ENCODE measurements at regions not wholly inside any gene's neighbourhood (a gene's known extent, or its start where the extent isn't known, plus 50 kb on each side); places are given as distances from the start of the nearest gene placed in this dataset.

DNA sequence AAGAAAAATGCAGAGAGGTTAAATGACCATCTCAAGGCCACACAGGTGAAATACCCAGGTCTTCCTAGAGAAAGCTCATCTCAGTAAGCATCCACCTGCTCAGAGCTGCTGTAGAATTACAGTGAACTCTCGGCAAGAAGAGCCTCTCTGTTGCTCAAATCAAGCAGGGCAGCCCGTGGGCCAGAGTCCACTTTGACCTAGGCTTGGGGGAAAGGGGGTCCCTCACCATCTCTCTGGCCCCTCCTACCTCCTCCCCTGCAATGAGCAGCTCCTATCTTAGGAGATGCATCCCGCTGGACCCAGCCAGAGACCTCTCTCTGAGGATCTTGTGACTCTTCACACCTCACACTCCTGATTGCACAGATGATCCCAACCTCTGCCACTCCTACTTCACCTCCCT is 364.7 kb downstream of the PTPRU start:
- TF ChIP-seq, protein P1, sequence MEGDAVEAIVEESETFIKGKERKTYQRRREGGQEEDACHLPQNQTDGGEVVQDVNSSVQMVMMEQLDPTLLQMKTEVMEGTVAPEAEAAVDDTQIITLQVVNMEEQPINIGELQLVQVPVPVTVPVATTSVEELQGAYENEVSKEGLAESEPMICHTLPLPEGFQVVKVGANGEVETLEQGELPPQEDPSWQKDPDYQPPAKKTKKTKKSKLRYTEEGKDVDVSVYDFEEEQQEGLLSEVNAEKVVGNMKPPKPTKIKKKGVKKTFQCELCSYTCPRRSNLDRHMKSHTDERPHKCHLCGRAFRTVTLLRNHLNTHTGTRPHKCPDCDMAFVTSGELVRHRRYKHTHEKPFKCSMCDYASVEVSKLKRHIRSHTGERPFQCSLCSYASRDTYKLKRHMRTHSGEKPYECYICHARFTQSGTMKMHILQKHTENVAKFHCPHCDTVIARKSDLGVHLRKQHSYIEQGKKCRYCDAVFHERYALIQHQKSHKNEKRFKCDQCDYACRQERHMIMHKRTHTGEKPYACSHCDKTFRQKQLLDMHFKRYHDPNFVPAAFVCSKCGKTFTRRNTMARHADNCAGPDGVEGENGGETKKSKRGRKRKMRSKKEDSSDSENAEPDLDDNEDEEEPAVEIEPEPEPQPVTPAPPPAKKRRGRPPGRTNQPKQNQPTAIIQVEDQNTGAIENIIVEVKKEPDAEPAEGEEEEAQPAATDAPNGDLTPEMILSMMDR (IDR thresholded peaks at IDR 0.05; ENCODE audit: poor library complexity, severe bottlenecking), result no peak
- TF ChIP-seq EP300 (conservative IDR thresholded peaks at IDR 0.05; ENCODE audit: poor library complexity, severe bottlenecking), result no peak
- no peak for TF ChIP-seq RAD21 (conservative IDR thresholded peaks at IDR 0.05)
- TF ChIP-seq POLR2AphosphoS5 (IDR thresholded peaks at IDR 0.05), result no peak
- TF ChIP-seq TAF1 (IDR thresholded peaks at IDR 0.05; ENCODE audit: low read depth), result no peak
- TF ChIP-seq EZH2 (IDR thresholded peaks at IDR 0.05; ENCODE audit: borderline replicate concordance, insufficient read depth, low read length, poor library complexity, severe bottlenecking), result no peak
- TF ChIP-seq MXI1 (conservative IDR thresholded peaks at IDR 0.05; ENCODE audit: poor library complexity, severe bottlenecking), result no peak
- TF ChIP-seq, protein P2, sequence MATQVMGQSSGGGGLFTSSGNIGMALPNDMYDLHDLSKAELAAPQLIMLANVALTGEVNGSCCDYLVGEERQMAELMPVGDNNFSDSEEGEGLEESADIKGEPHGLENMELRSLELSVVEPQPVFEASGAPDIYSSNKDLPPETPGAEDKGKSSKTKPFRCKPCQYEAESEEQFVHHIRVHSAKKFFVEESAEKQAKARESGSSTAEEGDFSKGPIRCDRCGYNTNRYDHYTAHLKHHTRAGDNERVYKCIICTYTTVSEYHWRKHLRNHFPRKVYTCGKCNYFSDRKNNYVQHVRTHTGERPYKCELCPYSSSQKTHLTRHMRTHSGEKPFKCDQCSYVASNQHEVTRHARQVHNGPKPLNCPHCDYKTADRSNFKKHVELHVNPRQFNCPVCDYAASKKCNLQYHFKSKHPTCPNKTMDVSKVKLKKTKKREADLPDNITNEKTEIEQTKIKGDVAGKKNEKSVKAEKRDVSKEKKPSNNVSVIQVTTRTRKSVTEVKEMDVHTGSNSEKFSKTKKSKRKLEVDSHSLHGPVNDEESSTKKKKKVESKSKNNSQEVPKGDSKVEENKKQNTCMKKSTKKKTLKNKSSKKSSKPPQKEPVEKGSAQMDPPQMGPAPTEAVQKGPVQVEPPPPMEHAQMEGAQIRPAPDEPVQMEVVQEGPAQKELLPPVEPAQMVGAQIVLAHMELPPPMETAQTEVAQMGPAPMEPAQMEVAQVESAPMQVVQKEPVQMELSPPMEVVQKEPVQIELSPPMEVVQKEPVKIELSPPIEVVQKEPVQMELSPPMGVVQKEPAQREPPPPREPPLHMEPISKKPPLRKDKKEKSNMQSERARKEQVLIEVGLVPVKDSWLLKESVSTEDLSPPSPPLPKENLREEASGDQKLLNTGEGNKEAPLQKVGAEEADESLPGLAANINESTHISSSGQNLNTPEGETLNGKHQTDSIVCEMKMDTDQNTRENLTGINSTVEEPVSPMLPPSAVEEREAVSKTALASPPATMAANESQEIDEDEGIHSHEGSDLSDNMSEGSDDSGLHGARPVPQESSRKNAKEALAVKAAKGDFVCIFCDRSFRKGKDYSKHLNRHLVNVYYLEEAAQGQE (IDR thresholded peaks at IDR 0.05; ENCODE audit: borderline replicate concordance), result no peak

Data from neural cell (in vitro differentiated cells).